NCI-H69 (cell line): ENCODE measurements at regions not wholly inside any gene's neighbourhood (a gene's known extent, or its start where the extent isn't known, plus 50 kb on each side); places are given as distances from the start of the nearest gene placed in this dataset.
"Not testable (repeated sequence)": the region's sequence is repeated elsewhere in the genome, so short reads cannot be mapped to it uniquely, and the experiment has no call there.

Source experiments
- DNase-seq: peaks from one replicate; lab custom pipeline; 2025; lab: John Stamatoyannopoulos, UW

- no peak for DNase-seq
Observed at GRCh38 chr1:222416001-222416791, 131.7 kb downstream of the HHIPL2 start.

- DNase-seq = no peak
Observed at GRCh38 chr1:222415441-222415840, 132.5 kb downstream of the HHIPL2 start.

- DNase-seq = peak; percentile 53
Observed at GRCh38 chr1:222413991-222414549, 133.8 kb downstream of the HHIPL2 start.

GRCh38 chr1:222413436-222413835 lies 134.5 kb downstream of the HHIPL2 start:
- DNase-seq = peak; percentile 59

GRCh38 chr1:222404710-222405109 lies 143.2 kb downstream of the HHIPL2 start:
- DNase-seq = no peak

GRCh38 chr1:222399197-222399596 lies 148.7 kb downstream of the HHIPL2 start:
- DNase-seq = no peak

- no peak for DNase-seq
Observed at GRCh38 chr1:222394224-222394623, 153.7 kb downstream of the HHIPL2 start.

- no peak for DNase-seq
Observed at GRCh38 chr1:222392556-222392955, 155.3 kb downstream of the HHIPL2 start.

- DNase-seq = no peak
Observed at GRCh38 chr1:222390181-222390580, 157.7 kb downstream of the HHIPL2 start.

GRCh38 chr1:222387007-222387814 lies 160.7 kb downstream of the HHIPL2 start:
- DNase-seq = peak; percentile 69

- DNase-seq = no peak
Observed at GRCh38 chr1:222385955-222386354, 161.9 kb downstream of the HHIPL2 start.

- no peak for DNase-seq
Observed at GRCh38 chr1:222385262-222385661, 162.6 kb downstream of the HHIPL2 start.

- no peak for DNase-seq
Observed at GRCh38 chr1:222384531-222384930, 163.4 kb downstream of the HHIPL2 start.

- DNase-seq = no peak
Observed at GRCh38 chr1:222382171-222382570, 165.7 kb downstream of the HHIPL2 start.

- DNase-seq = no peak
Observed at GRCh38 chr1:222377428-222378088, 170.3 kb downstream of the HHIPL2 start.

GRCh38 chr1:222376791-222377190 lies 171.1 kb downstream of the HHIPL2 start:
- DNase-seq = not testable (repeated sequence)

- DNase-seq = no peak
Observed at GRCh38 chr1:222375701-222376100, 172.2 kb downstream of the HHIPL2 start.

GRCh38 chr1:222373831-222374602 lies 173.9 kb downstream of the HHIPL2 start:
- DNase-seq = peak; percentile 56

GRCh38 chr1:222373216-222373615 lies 174.7 kb downstream of the HHIPL2 start:
- no peak for DNase-seq

- no peak for DNase-seq
Observed at GRCh38 chr1:222372221-222372620, 175.7 kb downstream of the HHIPL2 start.

GRCh38 chr1:222370913-222371675 lies 176.8 kb downstream of the HHIPL2 start:
- no peak for DNase-seq
